Tibial artery (tissue), 4 donors: ENCODE measurements at regions not wholly inside any gene's neighbourhood (a gene's known extent, or its start where the extent isn't known, plus 50 kb on each side); places are given as distances from the start of the nearest gene placed in this dataset.

Experiments used
- DNase-seq, 2 donors: peaks; one replicate each; pipeline ENCODE4 v3.0.0-alpha.2; 2019
- H3K27ac ChIP-seq, 2 donors: fragments of 200-600 bp; sonication (generic) in 1 of 2; 1 replicate in 1 of 2; 2 replicates in 1 of 2; pipeline ENCODE4 v1.5.1; 2018 to 2019; ENCODE audit warnings: mild to moderate bottlenecking in 1 of 2
- H3K27me3 ChIP-seq, 2 donors: fragments of 200-600 bp; sonication (generic) in 1 of 2; one replicate each; pipeline versions ENCODE4 v1.5.1 to v1.6.0; 2016 to 2019
- H3K36me3 ChIP-seq, 3 donors: fragments of 200-600 bp; sonication (generic) in 2 of 3; one replicate each; pipeline ENCODE4 v1.5.1; 2016 to 2019; ENCODE audit warnings: mild to moderate bottlenecking in 2 of 3
- H3K4me1 ChIP-seq, 4 donors: fragments of 200-600 bp; sonication (generic) in 2 of 4; 1 replicate in 3 of 4; 2 replicates in 1 of 4; pipeline ENCODE4 v1.5.1; 2016 to 2019
- H3K4me3 ChIP-seq, 2 donors: fragments of 200-600 bp; sonication (generic) in 1 of 2; 1 replicate in 1 of 2; 2 replicates in 1 of 2; pipeline ENCODE4 v1.5.1; 2018 to 2019; ENCODE audit warnings: mild to moderate bottlenecking in 2 of 2
- H3K9me3 ChIP-seq, 3 donors: fragments of 200-600 bp; sonication (generic) in 1 of 3; one replicate each; pipeline ENCODE4 v1.5.1; 2016 to 2019
- intact Hi-C: fragments of 100-400 bp; cut with DNase I; formaldehyde crosslinking; loops from one replicate; pipeline ENCODE4 v1.15.0; 2023; ENCODE audit warnings: low total_unique reads
- TF ChIP-seq, protein P1 (sequence below), 2 experiments: fragments of 200-600 bp in 1 of 2; fragments of 450-650 bp in 1 of 2; IDR thresholded peaks; one replicate each; pipeline ENCODE4 v1.5.1; 2017 to 2019; ENCODE audit warnings: antibody characterized with exemption in 2 of 2, mild to moderate bottlenecking in 1 of 2, moderate library complexity in 1 of 2

GRCh38 chr6:43880236-43881137 lies 110.5 kb downstream of the VEGFA start:
- H3K4me3 ChIP-seq: no peak overlapping the region
- DNase-seq: no peak
- intact Hi-C loops: no loop called here
- H3K27ac ChIP-seq: no peak overlapping the region
- no peaks in the 10 kb centered on the region for H3K27me3 ChIP-seq
- TF ChIP-seq, protein P1, sequence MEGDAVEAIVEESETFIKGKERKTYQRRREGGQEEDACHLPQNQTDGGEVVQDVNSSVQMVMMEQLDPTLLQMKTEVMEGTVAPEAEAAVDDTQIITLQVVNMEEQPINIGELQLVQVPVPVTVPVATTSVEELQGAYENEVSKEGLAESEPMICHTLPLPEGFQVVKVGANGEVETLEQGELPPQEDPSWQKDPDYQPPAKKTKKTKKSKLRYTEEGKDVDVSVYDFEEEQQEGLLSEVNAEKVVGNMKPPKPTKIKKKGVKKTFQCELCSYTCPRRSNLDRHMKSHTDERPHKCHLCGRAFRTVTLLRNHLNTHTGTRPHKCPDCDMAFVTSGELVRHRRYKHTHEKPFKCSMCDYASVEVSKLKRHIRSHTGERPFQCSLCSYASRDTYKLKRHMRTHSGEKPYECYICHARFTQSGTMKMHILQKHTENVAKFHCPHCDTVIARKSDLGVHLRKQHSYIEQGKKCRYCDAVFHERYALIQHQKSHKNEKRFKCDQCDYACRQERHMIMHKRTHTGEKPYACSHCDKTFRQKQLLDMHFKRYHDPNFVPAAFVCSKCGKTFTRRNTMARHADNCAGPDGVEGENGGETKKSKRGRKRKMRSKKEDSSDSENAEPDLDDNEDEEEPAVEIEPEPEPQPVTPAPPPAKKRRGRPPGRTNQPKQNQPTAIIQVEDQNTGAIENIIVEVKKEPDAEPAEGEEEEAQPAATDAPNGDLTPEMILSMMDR (IDR thresholded peaks at IDR 0.05): no peak
- no peaks in the 10 kb centered on the region for H3K36me3 ChIP-seq
- peaks cover 0 to 9% (median 0%) of the 10 kb centered on the region in 4 donors for H3K4me1 ChIP-seq
- no peaks in the 10 kb centered on the region for H3K9me3 ChIP-seq

DNA sequence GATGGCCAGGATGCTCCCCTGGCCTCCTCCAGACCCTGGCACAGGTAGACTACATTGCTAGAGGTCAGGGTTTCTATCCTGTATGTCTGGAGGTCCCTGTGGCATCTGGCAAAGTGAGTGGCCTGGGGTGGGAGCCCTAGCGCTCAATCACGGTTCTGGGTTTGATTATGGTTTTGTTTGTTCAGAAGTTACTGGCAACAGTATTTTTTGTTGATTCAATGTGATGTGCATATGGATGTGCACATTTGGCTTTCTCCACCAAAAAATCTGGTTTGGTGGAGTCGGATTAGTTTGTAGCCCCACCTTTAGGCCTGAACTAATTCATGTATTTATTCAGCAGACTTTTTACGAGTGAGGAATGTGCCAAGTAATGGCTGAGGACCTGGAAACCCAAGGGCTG lies 109.7 kb downstream of the VEGFA start:
- TF ChIP-seq, protein P1 (IDR thresholded peaks at IDR 0.05): no peak
- Histone ChIP-seq H3K36me3 (no peaks in the 10 kb centered on the region), H3K4me1 (peaks cover 0 to 9% (median 0%) of the 10 kb centered on the region in 4 donors), H3K27me3 (no peaks in the 10 kb centered on the region), H3K4me3 (no peak overlapping the region), H3K27ac (no peak overlapping the region), H3K9me3 (no peaks in the 10 kb centered on the region)
- DNase-seq: no peak
- intact Hi-C loops: no loop called here

DNA sequence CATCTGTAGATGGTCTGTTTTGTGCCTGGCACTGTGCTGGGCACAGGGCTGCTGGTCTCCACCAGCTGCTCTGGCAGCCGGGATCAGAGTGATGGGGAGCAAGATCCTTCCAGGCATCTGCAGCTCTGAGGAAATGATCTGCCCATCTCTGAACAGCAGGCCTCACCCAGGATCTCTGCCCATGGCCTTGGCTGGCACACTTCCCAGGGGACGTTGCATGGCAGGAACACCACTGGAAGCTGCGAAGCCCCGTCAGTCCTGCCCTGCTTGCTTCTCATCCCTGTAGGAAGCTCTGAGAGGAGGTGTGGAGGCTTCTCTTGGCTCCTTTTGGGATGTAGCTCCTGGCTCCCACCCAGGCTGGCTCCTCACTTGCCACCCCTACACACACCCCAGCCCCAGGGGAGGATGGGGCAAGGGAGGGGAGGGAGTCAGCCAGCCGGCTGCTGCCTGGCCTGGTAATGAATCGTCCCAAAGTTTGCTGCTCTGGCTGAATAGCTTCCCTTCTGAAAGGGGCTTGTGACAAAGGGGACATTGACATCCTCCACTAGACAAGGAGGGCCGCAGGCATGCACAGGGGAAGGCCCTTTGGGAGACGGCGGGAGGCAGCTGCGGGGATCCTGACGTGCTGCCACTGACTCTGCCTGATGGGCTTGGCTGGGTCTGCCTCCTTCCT lies 108.9 kb downstream of the VEGFA start:
- H3K27ac ChIP-seq: no peak overlapping the region

DNA sequence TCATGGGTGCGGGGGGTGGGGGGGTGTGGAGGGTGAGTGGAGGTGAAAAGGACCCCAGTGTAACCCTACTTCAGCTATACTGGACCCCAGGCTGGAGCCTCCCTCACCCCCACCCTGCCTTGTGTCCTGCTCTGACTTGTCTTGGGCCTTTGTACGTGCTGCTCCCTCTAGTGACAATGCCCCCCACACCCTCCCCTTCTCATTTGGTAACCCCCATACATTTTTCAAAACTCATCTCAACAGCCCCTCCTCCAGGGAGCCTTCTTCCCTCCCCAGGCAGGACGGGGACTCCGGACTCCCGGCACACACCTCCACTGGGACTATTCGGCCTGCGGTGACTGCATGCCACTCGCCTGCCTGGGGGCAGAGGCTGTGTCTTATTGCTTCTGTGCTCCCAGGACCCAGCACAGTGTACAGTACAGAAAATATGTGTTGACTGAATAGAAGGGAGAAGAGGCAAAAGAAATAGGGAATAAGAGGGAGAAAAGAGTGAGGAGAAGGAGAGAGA lies 108.2 kb downstream of the VEGFA start:
- H3K27ac ChIP-seq: no peak overlapping the region
- intact Hi-C loops: no loop called here

More for the DNA sequence above, 108.9 kb downstream of the VEGFA start:
- no peaks in the 10 kb centered on the region for H3K9me3 ChIP-seq
- intact Hi-C loops: no loop called here
- TF ChIP-seq, protein P1 (IDR thresholded peaks at IDR 0.05): no peak
- H3K4me3 ChIP-seq: no peak overlapping the region
- peaks cover 0 to 5% (median 0%) of the 10 kb centered on the region in 4 donors for H3K4me1 ChIP-seq
- H3K36me3 ChIP-seq: no peaks in the 10 kb centered on the region
- no peaks in the 10 kb centered on the region for H3K27me3 ChIP-seq
- no peak for DNase-seq

DNA sequence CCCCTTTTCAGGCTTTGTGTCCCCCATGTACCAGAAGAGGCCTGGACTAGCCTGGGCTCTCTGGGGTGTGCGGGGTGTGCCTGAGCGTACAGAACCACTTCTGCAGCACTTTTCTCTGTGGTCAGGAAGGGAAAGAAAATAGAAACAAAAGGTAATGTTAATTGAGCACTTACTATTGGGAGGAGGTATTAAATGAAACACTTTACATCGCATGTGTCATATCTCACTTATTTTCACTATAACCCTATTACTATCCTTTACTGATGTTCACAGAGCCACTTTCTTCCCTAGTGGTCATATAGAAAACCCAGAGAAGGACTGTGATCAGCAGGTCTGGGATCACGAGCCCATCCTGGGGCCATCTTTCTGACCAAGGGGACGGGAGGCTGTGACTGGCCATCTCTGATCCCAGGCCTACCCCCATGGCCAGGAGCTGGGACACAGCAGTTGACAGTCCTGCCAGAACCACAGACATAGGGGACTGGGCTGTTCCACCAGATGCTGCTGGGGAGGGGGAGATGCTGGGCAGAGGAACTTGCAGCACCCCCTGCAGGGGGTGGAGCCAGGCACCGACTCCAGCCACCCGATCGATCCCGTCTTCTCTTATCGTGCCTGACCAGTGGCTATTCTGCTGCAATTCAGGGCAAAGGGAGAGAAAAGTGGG lies 107.6 kb downstream of the VEGFA start:
- Histone ChIP-seq H3K36me3 (no peaks in the 10 kb centered on the region), H3K4me3 (no peak overlapping the region), H3K4me1 (no peaks in the 10 kb centered on the region), H3K27ac (no peak overlapping the region), H3K9me3 (no peaks in the 10 kb centered on the region), H3K27me3 (no peaks in the 10 kb centered on the region)
- intact Hi-C loops: no loop called here
- DNase-seq: no peak
- TF ChIP-seq, protein P1 (IDR thresholded peaks at IDR 0.05): no peak

More for the DNA sequence above, 108.2 kb downstream of the VEGFA start:
- Histone ChIP-seq H3K9me3 (no peaks in the 10 kb centered on the region), H3K36me3 (no peaks in the 10 kb centered on the region), H3K27me3 (no peaks in the 10 kb centered on the region), H3K4me3 (no peak overlapping the region), H3K4me1 (no peaks in the 10 kb centered on the region)
- DNase-seq: no peak
- TF ChIP-seq, protein P1 (IDR thresholded peaks at IDR 0.05): no peak
